B cell (primary cell): ENCODE measurements at regions not wholly inside any gene's neighbourhood (a gene's known extent, or its start where the extent isn't known, plus 50 kb on each side); places are given as distances from the start of the nearest gene placed in this dataset.

ENCODE experiments used
- ATAC-seq: fragments of 200-7000 bp; cut with Tn5 transposase; one replicate; pipeline ENCODE4 v1.10.0; 2021; ENCODE audit warnings: low read depth, mild to moderate bottlenecking, moderate number of reproducible peaks, moderate library complexity
- CTCF ChIA-PET: fragments of 350-600 bp; sonication (Branson Sonifier 250); formaldehyde crosslinking; loops from one replicate; lab custom pipeline; 2021; ENCODE audit warnings: antibody characterized with exemption, inconsistent platforms; lab: Charles Lee
- POLR2A ChIA-PET: fragments of 350-600 bp; sonication (Branson Sonifier 250); formaldehyde crosslinking; loops from one replicate; lab custom pipeline; 2021; ENCODE audit warnings: antibody characterized with exemption; lab: Charles Lee
- DNase-seq: peaks from one replicate; pipeline ENCODE4 v3.0.0; 2013
- H2AFZ ChIP-seq: 2 replicates; pipeline ENCODE4 v1.6.1; 2012; ENCODE audit warnings: mild to moderate bottlenecking, low read depth, low read length; ENCODE audit not compliant: insufficient read depth, poor library complexity, severe bottlenecking
- H3K27ac ChIP-seq, 2 donors: 1 replicate in 1 of 2; 2 replicates in 1 of 2; pipeline ENCODE4 v1.5.1; 2012 to 2013; ENCODE audit warnings: low read length in 2 of 2, mild to moderate bottlenecking in 2 of 2, moderate library complexity in 1 of 2
- H3K27me3 ChIP-seq, 4 experiments: fragments of 200-600 bp in 1 of 4; sonication (generic) in 1 of 4; replicated peaks in 1 of 4; 1 replicate in 2 of 4; 2 replicates in 2 of 4; pipeline versions ENCODE4 v1.6.1 to v1.7.0; 2013 to 2016; ENCODE audit warnings: low read length in 3 of 4, mild to moderate bottlenecking in 2 of 4, mixed read lengths in 1 of 4, moderate library complexity in 1 of 4; ENCODE audit not compliant: insufficient read depth in 4 of 4, control insufficient read depth in 3 of 4; ENCODE audit errors: control extremely low read depth in 1 of 4
- H3K36me3 ChIP-seq, 2 experiments: replicated peaks in 1 of 2; 1 replicate in 1 of 2; 2 replicates in 1 of 2; pipeline versions ENCODE4 v1.6.1 to v1.7.1; 2013; ENCODE audit warnings: low read length in 1 of 2; ENCODE audit not compliant: insufficient read depth in 2 of 2, control insufficient read depth in 1 of 2; ENCODE audit errors: control extremely low read depth in 1 of 2, extremely low read depth in 1 of 2
- H3K4me1 ChIP-seq, 2 donors: fragments of 200-600 bp in 1 of 2; sonication (generic) in 1 of 2; 1 replicate in 1 of 2; 2 replicates in 1 of 2; pipeline versions ENCODE4 v1.5.1 to v1.6.1; 2013 to 2017; ENCODE audit warnings: low read length in 2 of 2; ENCODE audit not compliant: control insufficient read depth in 2 of 2, insufficient read depth in 2 of 2
- H3K4me2 ChIP-seq: replicated peaks from 2 replicates; pipeline ENCODE3; 2012; ENCODE audit warnings: mild to moderate bottlenecking, low read depth, low read length; ENCODE audit not compliant: poor library complexity, severe bottlenecking
- H3K4me3 ChIP-seq, 5 experiments: fragments of 200-600 bp in 1 of 5; sonication (generic) in 1 of 5; 1 replicate in 3 of 5; 2 replicates in 2 of 5; pipeline versions ENCODE4 v1.5.1 to v1.7.0; 2011 to 2016; ENCODE audit warnings: low read length in 4 of 5, mild to moderate bottlenecking in 4 of 5, low read depth in 2 of 5, control low read depth in 1 of 5, moderate library complexity in 1 of 5; ENCODE audit not compliant: insufficient read depth in 1 of 5; ENCODE audit errors: control extremely low read depth in 1 of 5, extremely low read depth in 1 of 5
- H3K79me2 ChIP-seq: fragments of 200-600 bp; sonication (generic); one replicate; pipeline ENCODE4 v1.6.0; 2016; ENCODE audit warnings: low read length; ENCODE audit not compliant: control insufficient read depth, insufficient read depth
- H3K9ac ChIP-seq: fragments of 200-600 bp; sonication (generic); 2 replicates; pipeline ENCODE4 v1.6.1; 2017; ENCODE audit warnings: mild to moderate bottlenecking, low read length, moderate library complexity
- H3K9me3 ChIP-seq, 3 donors: one replicate each; pipeline versions ENCODE4 v1.6.1 to v1.7.1; 2013; ENCODE audit warnings: low read length in 2 of 3; ENCODE audit not compliant: control insufficient read depth in 2 of 3, insufficient read depth in 1 of 3; ENCODE audit errors: control extremely low read depth in 1 of 3
- H4K20me1 ChIP-seq: 2 replicates; pipeline ENCODE4 v1.6.0; 2012; ENCODE audit warnings: mild to moderate bottlenecking, low read length; ENCODE audit not compliant: insufficient read depth, control insufficient read depth, poor library complexity, severe bottlenecking
- H3K27ac Mint-ChIP-seq: one replicate; pipeline ENCODE4 v1.8.0; 2021; ENCODE audit warnings: mixed read lengths
- H3K27me3 Mint-ChIP-seq: one replicate; pipeline ENCODE4 v1.8.0; 2021; ENCODE audit warnings: mixed read lengths
- H3K4me1 Mint-ChIP-seq: one replicate; pipeline ENCODE4 v1.8.0; 2021; ENCODE audit warnings: mixed read lengths
- H3K4me3 Mint-ChIP-seq: one replicate; pipeline ENCODE4 v1.8.0; 2021; ENCODE audit warnings: mixed read lengths
- H3K9me3 Mint-ChIP-seq: one replicate; pipeline ENCODE4 v1.8.0; 2022; ENCODE audit warnings: mixed read lengths; ENCODE audit not compliant: insufficient read depth
- EZH2 ChIP-seq: IDR thresholded peaks from 2 replicates; pipeline ENCODE4 v1.6.1; 2012; ENCODE audit warnings: borderline replicate concordance, low read depth, mild to moderate bottlenecking, moderate library complexity, low read length; ENCODE audit not compliant: insufficient read depth, poor library complexity, severe bottlenecking
- WGBS: methylation state at CpG from one replicate; pipeline ENCODE4 v1.1.5; 2013; ENCODE audit warnings: missing lambda C conversion rate; ENCODE audit not compliant: insufficient coverage; 5-methylcytosine and 5-hydroxymethylcytosine counted together
- intact Hi-C: fragments of 100-400 bp; cut with micrococcal nuclease; formaldehyde crosslinking; loops from one replicate; pipeline ENCODE4 v1.10.0; 2022
- TF ChIP-seq, protein P1 (sequence below): fragments of 200-600 bp; IDR thresholded peaks from one replicate; pipeline ENCODE4 v1.8.0; 2022; ENCODE audit warnings: antibody characterized with exemption, mild to moderate bottlenecking

GRCh38 chr2:150925611-150926010 is 336.1 kb downstream of the RBM43 start:
- H4K20me1 ChIP-seq, result no peaks in the 10 kb centered on the region
- no peak overlapping the region for H3K9ac ChIP-seq
- Mint-ChIP-seq H3K9me3 (peaks cover 2% of the 10 kb centered on the region), H3K27me3 (no peaks in the 10 kb centered on the region), H3K4me3 (no peak overlapping the region), H3K4me1 (no peaks in the 10 kb centered on the region), H3K27ac (no peak overlapping the region)
- ChIA-PET CTCF (no interaction called here), POLR2A (no interaction called here)
- TF ChIP-seq, protein P1, sequence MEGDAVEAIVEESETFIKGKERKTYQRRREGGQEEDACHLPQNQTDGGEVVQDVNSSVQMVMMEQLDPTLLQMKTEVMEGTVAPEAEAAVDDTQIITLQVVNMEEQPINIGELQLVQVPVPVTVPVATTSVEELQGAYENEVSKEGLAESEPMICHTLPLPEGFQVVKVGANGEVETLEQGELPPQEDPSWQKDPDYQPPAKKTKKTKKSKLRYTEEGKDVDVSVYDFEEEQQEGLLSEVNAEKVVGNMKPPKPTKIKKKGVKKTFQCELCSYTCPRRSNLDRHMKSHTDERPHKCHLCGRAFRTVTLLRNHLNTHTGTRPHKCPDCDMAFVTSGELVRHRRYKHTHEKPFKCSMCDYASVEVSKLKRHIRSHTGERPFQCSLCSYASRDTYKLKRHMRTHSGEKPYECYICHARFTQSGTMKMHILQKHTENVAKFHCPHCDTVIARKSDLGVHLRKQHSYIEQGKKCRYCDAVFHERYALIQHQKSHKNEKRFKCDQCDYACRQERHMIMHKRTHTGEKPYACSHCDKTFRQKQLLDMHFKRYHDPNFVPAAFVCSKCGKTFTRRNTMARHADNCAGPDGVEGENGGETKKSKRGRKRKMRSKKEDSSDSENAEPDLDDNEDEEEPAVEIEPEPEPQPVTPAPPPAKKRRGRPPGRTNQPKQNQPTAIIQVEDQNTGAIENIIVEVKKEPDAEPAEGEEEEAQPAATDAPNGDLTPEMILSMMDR, result no peak
- no peak for TF ChIP-seq EZH2
- no peaks in the 10 kb centered on the region for H3K4me1 ChIP-seq
- H3K4me2 ChIP-seq, result no peak overlapping the region
- ATAC-seq, result no peak
- H3K27ac ChIP-seq, result no peak overlapping the region
- no peaks in the 10 kb centered on the region for H3K79me2 ChIP-seq
- H3K36me3 ChIP-seq, result no peaks in the 10 kb centered on the region
- intact Hi-C loops, result no loop called here
- H3K4me3 ChIP-seq, result no peak overlapping the region
- no peak for DNase-seq
- H2AFZ ChIP-seq, result no peak overlapping the region
- H3K27me3 ChIP-seq, result no peaks in the 10 kb centered on the region
- no peaks in the 10 kb centered on the region for H3K9me3 ChIP-seq

GRCh38 chr2:150924878-150925277 is 336.8 kb downstream of the RBM43 start:
- no peak overlapping the region for H3K4me2 ChIP-seq
- no peak overlapping the region for H3K4me3 Mint-ChIP-seq
- H3K27me3 Mint-ChIP-seq, result no peaks in the 10 kb centered on the region
- DNase-seq, result no peak
- ChIA-PET POLR2A (no interaction called here), CTCF (no interaction called here)
- no peak for TF ChIP-seq EZH2
- no peak overlapping the region for H2AFZ ChIP-seq
- intact Hi-C loops, result no loop called here
- H3K36me3 ChIP-seq, result no peaks in the 10 kb centered on the region
- no peak overlapping the region for H3K27ac ChIP-seq
- no peak for ATAC-seq
- no peaks in the 10 kb centered on the region for H3K4me1 Mint-ChIP-seq
- H4K20me1 ChIP-seq, result no peaks in the 10 kb centered on the region
- no peaks in the 10 kb centered on the region for H3K9me3 ChIP-seq
- H3K4me3 ChIP-seq, result no peak overlapping the region
- peaks cover 2% of the 10 kb centered on the region for H3K9me3 Mint-ChIP-seq
- no peaks in the 10 kb centered on the region for H3K79me2 ChIP-seq
- no peaks in the 10 kb centered on the region for H3K27me3 ChIP-seq
- H3K27ac Mint-ChIP-seq, result no peak overlapping the region
- no peaks in the 10 kb centered on the region for H3K4me1 ChIP-seq
- no peak overlapping the region for H3K9ac ChIP-seq
- WGBS, result 55% methylated on average over 5 of the region's 5 CpGs
